Chondrocyte (in vitro differentiated cells): ENCODE measurements at regions not wholly inside any gene's neighbourhood (a gene's known extent, or its start where the extent isn't known, plus 50 kb on each side); places are given as distances from the start of the nearest gene placed in this dataset.

Experiments
- DNase-seq: peaks from one replicate; pipeline ENCODE4 v3.0.0; 2021; ENCODE audit warnings: mixed read lengths, low spot score
- H3K27ac Mint-ChIP-seq: one replicate; pipeline ENCODE4 v1.8.0; 2021; ENCODE audit warnings: mild to moderate bottlenecking, moderate library complexity, mixed read lengths; ENCODE audit not compliant: unreplicated experiment
- H3K27me3 Mint-ChIP-seq: 2 replicates; pipeline ENCODE4 v1.8.0; 2021; ENCODE audit warnings: low read depth, mixed read lengths
- H3K36me3 Mint-ChIP-seq: 2 replicates; pipeline ENCODE4 v1.8.0; 2021; ENCODE audit warnings: low read depth, mixed read lengths
- H3K4me1 Mint-ChIP-seq: 2 replicates; pipeline ENCODE4 v1.8.0; 2021; ENCODE audit warnings: low read depth, mild to moderate bottlenecking, mixed read lengths
- H3K4me3 Mint-ChIP-seq: one replicate; pipeline ENCODE4 v1.8.0; 2021; ENCODE audit warnings: mild to moderate bottlenecking, moderate library complexity, mixed read lengths; ENCODE audit not compliant: unreplicated experiment
- H3K9me3 Mint-ChIP-seq: 2 replicates; pipeline ENCODE4 v1.8.0; 2021; ENCODE audit warnings: low read depth, mixed read lengths
- TF ChIP-seq, protein P1 (sequence below): fragments of 200-600 bp; sonication (generic); IDR thresholded peaks from 2 replicates; pipeline ENCODE4 v1.5.0; 2021; ENCODE audit warnings: antibody characterized with exemption, mild to moderate bottlenecking, moderate library complexity

GRCh38 chr19:27762933-27763332 lies 1450.0 kb downstream of the UQCRFS1 start:
- H3K4me3 Mint-ChIP-seq, result no peak overlapping the region
- peaks cover 10% of the 10 kb centered on the region for H3K36me3 Mint-ChIP-seq
- DNase-seq, result no peak
- H3K9me3 Mint-ChIP-seq, result peaks cover 11% of the 10 kb centered on the region
- H3K27me3 Mint-ChIP-seq, result no peaks in the 10 kb centered on the region
- H3K27ac Mint-ChIP-seq, result no peak overlapping the region
- H3K4me1 Mint-ChIP-seq, result no peaks in the 10 kb centered on the region
- TF ChIP-seq, protein P1, sequence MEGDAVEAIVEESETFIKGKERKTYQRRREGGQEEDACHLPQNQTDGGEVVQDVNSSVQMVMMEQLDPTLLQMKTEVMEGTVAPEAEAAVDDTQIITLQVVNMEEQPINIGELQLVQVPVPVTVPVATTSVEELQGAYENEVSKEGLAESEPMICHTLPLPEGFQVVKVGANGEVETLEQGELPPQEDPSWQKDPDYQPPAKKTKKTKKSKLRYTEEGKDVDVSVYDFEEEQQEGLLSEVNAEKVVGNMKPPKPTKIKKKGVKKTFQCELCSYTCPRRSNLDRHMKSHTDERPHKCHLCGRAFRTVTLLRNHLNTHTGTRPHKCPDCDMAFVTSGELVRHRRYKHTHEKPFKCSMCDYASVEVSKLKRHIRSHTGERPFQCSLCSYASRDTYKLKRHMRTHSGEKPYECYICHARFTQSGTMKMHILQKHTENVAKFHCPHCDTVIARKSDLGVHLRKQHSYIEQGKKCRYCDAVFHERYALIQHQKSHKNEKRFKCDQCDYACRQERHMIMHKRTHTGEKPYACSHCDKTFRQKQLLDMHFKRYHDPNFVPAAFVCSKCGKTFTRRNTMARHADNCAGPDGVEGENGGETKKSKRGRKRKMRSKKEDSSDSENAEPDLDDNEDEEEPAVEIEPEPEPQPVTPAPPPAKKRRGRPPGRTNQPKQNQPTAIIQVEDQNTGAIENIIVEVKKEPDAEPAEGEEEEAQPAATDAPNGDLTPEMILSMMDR, result no peak

- no peak overlapping the region for H3K27ac Mint-ChIP-seq
- no peak overlapping the region for H3K4me3 Mint-ChIP-seq
- DNase-seq, result no peak
- peaks cover 5% of the 10 kb centered on the region for H3K36me3 Mint-ChIP-seq
- no peaks in the 10 kb centered on the region for H3K27me3 Mint-ChIP-seq
- peaks cover 2% of the 10 kb centered on the region for H3K9me3 Mint-ChIP-seq
- no peaks in the 10 kb centered on the region for H3K4me1 Mint-ChIP-seq
- TF ChIP-seq, protein P1, result no peak
These were observed 1453.1 kb downstream of the UQCRFS1 start for GRCh38 chr19:27759896-27760295.

DNA sequence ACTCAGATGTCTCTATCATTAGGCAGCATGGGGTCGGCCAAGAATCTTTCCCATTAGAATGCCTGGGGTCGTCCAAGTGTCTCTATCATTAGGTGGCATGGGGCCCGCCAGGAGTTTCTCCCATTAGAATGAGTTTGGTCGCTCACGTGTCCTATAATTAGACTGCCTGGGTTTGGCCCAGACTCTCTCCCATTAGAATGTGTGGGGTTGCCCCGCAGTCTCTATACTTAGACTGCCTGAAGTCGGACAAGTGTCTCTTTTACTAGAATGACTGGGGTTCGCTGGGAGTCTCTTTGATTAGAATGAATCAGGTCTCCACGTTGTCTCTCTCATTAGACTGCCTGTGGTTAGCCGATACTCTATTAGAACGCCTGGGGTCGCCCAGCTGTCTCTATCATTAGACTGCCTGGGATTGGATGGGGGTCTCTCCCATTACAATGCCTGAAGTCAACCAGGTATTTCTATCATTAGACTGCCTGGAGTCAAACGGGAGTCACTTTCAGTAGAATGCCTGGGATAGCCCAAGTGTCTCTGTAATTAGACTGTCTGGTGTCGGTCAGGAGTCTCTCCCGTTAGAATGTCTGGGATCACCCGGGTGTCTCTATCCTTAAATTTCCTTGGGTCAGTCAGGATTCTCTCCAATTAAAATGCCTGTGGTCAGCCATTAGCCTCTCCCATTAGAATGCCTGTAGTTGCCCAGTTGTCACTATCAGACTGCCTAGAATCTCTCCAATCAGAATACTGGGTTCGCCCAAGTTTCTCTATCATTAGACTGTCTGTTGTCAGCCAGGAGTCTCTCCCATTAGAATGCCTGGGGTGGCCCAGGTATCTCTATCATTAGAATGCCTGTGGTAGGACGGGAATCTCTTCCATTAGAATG lies 1454.1 kb downstream of the UQCRFS1 start:
- H3K4me3 Mint-ChIP-seq, result no peak overlapping the region
- H3K27ac Mint-ChIP-seq, result no peak overlapping the region
- peaks cover 5% of the 10 kb centered on the region for H3K36me3 Mint-ChIP-seq
- no peak for DNase-seq
- H3K4me1 Mint-ChIP-seq, result no peaks in the 10 kb centered on the region
- H3K9me3 Mint-ChIP-seq, result peaks cover 2% of the 10 kb centered on the region
- H3K27me3 Mint-ChIP-seq, result no peaks in the 10 kb centered on the region
- TF ChIP-seq, protein P1, result no peak

- H3K9me3 Mint-ChIP-seq, result no peaks in the 10 kb centered on the region
These were observed 1458.3 kb downstream of the UQCRFS1 start for GRCh38 chr19:27754700-27755099.

DNA sequence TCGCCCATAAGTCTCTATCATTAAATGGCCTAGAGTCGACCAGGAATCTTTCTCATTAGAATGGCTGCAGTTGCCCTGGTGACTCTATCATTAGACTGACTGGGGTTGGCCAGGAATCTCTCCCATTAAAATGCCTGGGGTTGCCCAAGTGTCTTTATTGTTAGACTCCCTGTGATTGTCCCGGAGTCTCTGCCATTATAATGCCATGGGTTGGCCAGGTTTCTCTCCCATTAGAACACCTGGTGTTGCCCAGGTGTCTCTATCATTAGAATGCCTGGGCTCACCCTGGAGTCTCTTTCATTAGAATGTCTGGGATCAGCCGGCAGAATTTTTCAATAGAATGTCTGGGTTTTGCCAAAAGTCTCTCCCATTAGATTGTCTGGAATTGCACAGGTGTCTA lies 1459.3 kb downstream of the UQCRFS1 start:
- Mint-ChIP-seq H3K4me3 (no peak overlapping the region), H3K36me3 (no peaks in the 10 kb centered on the region), H3K27me3 (no peaks in the 10 kb centered on the region), H3K4me1 (peaks cover 4% of the 10 kb centered on the region), H3K9me3 (no peaks in the 10 kb centered on the region), H3K27ac (no peak overlapping the region)
- no peak for DNase-seq
- TF ChIP-seq, protein P1, result no peak

More at GRCh38 chr19:27754700-27755099, 1458.3 kb downstream of the UQCRFS1 start:
- no peak overlapping the region for H3K27ac Mint-ChIP-seq
- no peaks in the 10 kb centered on the region for H3K36me3 Mint-ChIP-seq
- no peak overlapping the region for H3K4me3 Mint-ChIP-seq
- no peaks in the 10 kb centered on the region for H3K27me3 Mint-ChIP-seq
- no peaks in the 10 kb centered on the region for H3K4me1 Mint-ChIP-seq
- no peak for DNase-seq
- TF ChIP-seq, protein P1, result no peak
